GM13977 (cell line): ENCODE measurements at regions not wholly inside any gene's neighbourhood (a gene's known extent, or its start where the extent isn't known, plus 50 kb on each side); places are given as distances from the start of the nearest gene placed in this dataset.
"Not testable (repeated sequence)": the region's sequence is repeated elsewhere in the genome, so short reads cannot be mapped to it uniquely, and the experiment has no call there.

Source experiments
- DNase-seq: peaks from one replicate; pipeline ENCODE4 v3.0.0; 2012; ENCODE audit warnings: low spot score
- CTCF ChIP-seq: IDR thresholded peaks from 2 replicates; pipeline ENCODE4 v1.5.1; 2012; ENCODE audit warnings: mild to moderate bottlenecking, control low read depth; ENCODE audit not compliant: insufficient read depth; ENCODE audit errors: extremely low read depth, missing control alignments
- in situ Hi-C: fragments of 300-500 bp; cut with MboI; formaldehyde crosslinking; loops from one replicate; pipeline ENCODE4 v1.12.0; 2022; ENCODE audit warnings: low sequenced_read_pairs, low pct_unique_long_range_greater_than_20kb, mixed read lengths, inconsistent platforms; ENCODE audit not compliant: unreplicated experiment

GRCh38 chr2:236915186-236915585 lies 170.5 kb upstream of the COPS8 start:
- TF ChIP-seq CTCF, result no peak
- DNase-seq, result no peak
- in situ Hi-C loops, result no loop called here

DNA sequence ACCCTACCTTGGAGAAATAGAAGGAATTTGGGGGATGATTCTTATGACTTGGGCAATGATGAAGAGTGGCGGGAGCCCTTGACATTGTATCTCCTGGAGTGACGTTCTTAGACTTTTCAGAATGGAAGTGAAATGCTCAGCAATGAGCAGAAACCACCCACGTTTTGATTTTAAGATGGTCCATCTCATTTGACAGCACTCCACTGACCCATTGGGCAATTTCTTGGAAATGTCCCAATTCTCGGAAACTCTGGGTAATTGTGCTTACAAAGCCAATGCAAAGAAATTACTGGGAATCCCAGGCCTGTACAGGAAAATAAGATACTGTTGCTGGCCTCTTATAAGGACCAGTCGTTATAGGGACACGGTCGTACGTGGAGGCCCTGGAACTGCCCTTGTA lies 170.0 kb upstream of the COPS8 start:
- in situ Hi-C loops, result no loop called here
- no peak for DNase-seq
- TF ChIP-seq CTCF, result no peak

DNA sequence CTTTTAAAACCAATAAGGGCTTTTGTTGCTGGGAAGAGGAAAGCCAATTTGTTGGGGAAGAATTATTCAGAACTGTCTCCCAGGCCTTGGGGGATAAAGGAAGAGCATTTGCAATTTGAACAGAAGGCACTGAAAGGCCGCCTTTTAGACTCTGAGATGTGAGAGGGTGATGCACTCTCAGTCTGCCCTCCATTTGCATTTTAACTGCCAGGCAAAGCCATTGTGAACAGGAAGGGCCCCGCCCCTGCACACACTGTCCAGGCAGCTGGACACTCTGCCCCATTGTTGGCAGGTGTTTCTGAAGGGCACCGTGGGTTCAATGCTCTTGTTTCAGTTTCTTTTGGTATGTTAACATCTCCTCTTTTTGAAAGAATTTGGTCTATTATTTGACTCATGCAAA lies 169.5 kb upstream of the COPS8 start:
- in situ Hi-C loops, result no loop called here
- DNase-seq, result no peak
- TF ChIP-seq CTCF, result no peak

DNA sequence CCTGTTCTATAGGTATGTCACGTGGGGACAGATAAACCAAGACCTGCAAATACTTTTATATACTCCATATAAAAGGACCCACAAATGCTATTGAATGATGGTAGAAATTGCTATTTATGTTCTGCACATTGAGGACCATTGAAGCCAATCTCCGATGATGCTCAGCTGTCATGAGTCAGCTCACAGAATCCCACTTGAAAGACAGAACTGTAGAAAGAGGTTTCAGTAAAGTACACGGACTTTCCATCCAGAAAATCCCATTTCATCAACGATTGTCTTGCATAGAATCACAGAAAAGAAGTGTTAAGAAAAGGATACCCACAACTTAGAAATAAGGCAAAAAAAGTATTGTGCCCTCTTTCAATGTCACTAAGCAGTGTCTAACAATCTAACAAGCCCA lies 169.0 kb upstream of the COPS8 start:
- in situ Hi-C loops, result no loop called here
- TF ChIP-seq CTCF, result no peak
- DNase-seq, result no peak

- in situ Hi-C loops, result no loop called here
- no peak for TF ChIP-seq CTCF
- DNase-seq, result no peak
These were observed 168.5 kb upstream of the COPS8 start for GRCh38 chr2:236917164-236917563.

GRCh38 chr2:236918545-236918944 lies 167.1 kb upstream of the COPS8 start:
- in situ Hi-C loops, result no loop called here
- DNase-seq, result no peak
- TF ChIP-seq CTCF, result no peak

- in situ Hi-C loops, result no loop called here
- DNase-seq, result no peak
- no peak for TF ChIP-seq CTCF
These were observed 166.5 kb upstream of the COPS8 start for GRCh38 chr2:236919209-236919608.

DNA sequence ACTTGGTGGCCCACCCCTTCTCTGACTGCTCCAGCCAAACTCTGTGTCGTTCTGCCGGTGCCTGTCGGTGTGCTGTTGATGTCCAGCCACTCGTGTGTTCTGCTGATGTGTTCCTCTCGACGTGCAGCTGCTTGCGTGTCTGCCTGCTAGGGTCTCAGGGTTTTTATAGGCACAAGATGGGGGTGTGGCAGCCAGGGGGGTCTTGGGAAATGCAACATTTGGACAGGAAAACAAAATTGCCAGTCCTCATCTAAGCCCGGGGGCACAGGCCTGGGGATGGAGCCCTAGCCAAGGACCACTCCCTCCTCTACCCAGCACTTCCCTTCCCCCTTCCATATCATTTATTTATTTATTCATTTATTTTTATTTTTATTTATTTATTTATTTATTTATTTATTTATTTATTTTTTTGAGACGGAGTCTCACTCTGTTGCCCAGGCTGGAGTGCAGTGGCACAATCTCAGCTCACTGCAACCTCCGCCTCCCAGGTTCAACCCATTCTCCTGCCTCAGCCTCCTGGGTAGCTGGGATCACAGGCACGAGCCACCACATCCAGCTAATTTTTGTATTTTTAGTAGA lies 165.8 kb upstream of the COPS8 start:
- DNase-seq, in situ Hi-C loops: not testable (repeated sequence)
